8988T (cell line): ENCODE measurements at regions not wholly inside any gene's neighbourhood (a gene's known extent, or its start where the extent isn't known, plus 50 kb on each side); places are given as distances from the start of the nearest gene placed in this dataset.

Experiments used
- DNase-seq: peaks from one replicate; pipeline ENCODE4 v3.0.0; 2011

DNA sequence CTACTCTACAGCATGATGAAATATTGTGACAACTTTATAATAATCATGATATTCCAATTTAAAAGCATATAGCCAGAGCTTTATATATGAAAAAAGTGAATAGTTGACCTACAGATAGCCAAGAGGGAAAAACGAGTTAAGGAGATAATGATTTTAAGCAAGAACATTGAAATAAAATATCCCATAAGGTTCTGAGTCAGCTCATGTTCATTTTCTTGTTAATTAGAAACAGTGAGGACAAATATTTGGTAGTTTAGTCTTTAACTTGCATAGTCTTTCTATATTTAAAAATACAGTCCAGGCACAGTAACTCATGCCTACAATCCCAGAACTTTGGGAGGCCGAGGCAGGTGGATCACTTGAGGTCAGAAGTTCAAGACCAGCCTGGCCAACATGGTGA lies 55.8 kb upstream of the CDH6 start:
- no peak for DNase-seq

- no peak for DNase-seq
Observed at GRCh38 chr5:31135542-31135941, 57.9 kb upstream of the CDH6 start.

- DNase-seq: no peak
Observed at GRCh38 chr5:31133488-31133887, 60.0 kb upstream of the CDH6 start.

GRCh38 chr5:31131381-31131891 lies 62.0 kb upstream of the CDH6 start:
- DNase-seq: no peak

GRCh38 chr5:31130676-31131075 lies 62.8 kb upstream of the CDH6 start:
- DNase-seq: no peak

DNA sequence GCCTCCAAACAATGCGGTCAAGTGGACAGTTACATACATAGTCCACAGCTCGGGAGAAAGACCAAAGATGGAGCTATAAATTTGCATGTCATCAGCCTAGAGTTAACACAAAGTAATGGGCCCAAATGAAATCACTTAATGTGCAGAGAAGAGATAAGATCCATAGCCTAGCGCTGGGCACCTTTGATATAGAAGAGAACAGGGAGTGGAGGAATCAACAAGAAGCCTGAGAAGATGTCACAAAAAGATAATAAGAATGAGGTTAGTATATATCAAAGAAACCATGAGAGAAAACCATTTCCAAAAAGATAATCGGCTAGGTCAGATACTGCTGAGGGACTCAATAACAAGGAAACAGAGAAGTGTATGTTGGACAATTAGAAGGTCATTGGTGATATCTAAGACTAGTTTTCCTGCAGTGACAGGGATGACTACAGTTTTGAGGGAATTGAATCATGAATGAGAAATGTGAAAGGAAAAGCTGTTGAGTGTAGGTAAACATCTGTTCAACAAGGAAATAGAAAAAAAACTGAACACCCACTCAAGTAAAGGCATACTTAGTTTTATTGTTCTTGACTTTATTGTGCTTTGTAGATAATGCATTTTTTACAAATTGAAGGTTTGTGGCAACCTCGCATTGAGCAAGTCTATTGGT lies 68.7 kb upstream of the CDH6 start:
- no peak for DNase-seq

GRCh38 chr5:31124026-31124425 lies 69.5 kb upstream of the CDH6 start:
- no peak for DNase-seq

GRCh38 chr5:31122998-31123951 lies 70.2 kb upstream of the CDH6 start:
- no peak for DNase-seq

GRCh38 chr5:31121224-31121623 lies 72.3 kb upstream of the CDH6 start:
- no peak for DNase-seq

GRCh38 chr5:31120642-31120948 lies 72.9 kb upstream of the CDH6 start:
- DNase-seq: no peak

- DNase-seq: no peak
Observed at GRCh38 chr5:31119938-31120641, 73.4 kb upstream of the CDH6 start.

GRCh38 chr5:31116466-31117031 lies 76.9 kb upstream of the CDH6 start:
- DNase-seq: no peak

GRCh38 chr5:31114817-31115216 lies 78.7 kb upstream of the CDH6 start:
- DNase-seq: no peak

- DNase-seq: no peak
Observed at GRCh38 chr5:31113666-31114350, 79.7 kb upstream of the CDH6 start.

GRCh38 chr5:31113101-31113500 lies 80.4 kb upstream of the CDH6 start:
- DNase-seq: no peak

DNA sequence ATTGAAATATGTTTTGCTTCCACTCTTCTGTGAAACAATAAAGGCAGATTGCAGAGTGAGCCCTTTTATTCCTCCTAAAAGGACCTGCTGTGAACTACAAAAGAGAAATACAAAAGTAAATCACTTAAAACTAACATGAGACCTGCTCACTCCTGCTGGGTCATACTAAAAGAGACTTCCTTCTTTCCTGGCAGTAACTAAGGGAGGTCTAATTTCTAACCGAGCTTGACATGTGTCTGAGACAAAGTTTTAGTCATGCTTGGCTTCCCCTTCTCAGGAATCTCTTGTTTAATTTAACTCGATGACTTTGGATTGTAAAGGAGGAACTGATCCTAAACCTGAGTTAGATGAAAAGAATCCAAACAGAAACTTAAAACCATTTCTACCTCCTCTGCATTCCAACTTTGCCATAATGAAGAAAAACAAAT lies 86.4 kb upstream of the CDH6 start:
- DNase-seq: no peak

- no peak for DNase-seq
Observed at GRCh38 chr5:31106691-31107090, 86.8 kb upstream of the CDH6 start.

DNA sequence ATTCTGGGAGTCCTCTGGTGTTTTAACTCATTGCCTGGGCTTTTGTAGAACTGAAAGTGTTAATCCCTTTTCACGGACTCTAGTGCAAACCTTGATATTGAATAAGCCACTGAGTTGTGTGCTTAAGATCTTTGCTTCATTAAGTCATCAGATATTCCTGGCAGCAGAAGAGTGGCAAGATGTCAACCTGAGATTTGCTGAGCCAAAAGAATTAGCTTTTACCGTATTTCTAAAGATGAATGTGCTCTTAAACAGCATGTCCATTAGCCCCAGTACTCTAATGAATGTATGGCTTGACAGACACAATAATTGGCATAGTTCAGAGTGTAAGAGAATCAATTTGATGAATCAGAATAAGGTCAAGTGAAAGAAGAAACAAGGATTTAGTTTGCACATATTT lies 87.2 kb upstream of the CDH6 start:
- no peak for DNase-seq

DNA sequence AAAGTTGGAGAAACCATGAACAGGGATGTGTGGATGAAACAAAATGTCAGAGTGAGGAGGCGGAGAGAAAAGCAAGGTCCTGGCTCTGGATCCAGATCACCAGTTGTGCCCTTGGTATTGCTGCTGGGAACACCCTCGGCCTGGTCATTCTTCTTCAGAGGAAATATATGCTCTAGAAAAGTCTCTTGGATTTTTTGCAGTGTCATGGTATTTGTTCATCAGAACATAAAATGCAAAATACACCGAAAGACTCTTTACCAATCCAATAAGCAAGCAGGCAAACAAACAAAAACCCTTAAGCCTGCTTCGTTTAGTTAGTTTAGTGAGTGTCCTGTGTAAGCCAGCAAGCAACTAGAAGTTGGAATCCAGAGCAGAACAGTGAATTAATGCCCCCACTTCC lies 88.7 kb upstream of the CDH6 start:
- no peak for DNase-seq

DNA sequence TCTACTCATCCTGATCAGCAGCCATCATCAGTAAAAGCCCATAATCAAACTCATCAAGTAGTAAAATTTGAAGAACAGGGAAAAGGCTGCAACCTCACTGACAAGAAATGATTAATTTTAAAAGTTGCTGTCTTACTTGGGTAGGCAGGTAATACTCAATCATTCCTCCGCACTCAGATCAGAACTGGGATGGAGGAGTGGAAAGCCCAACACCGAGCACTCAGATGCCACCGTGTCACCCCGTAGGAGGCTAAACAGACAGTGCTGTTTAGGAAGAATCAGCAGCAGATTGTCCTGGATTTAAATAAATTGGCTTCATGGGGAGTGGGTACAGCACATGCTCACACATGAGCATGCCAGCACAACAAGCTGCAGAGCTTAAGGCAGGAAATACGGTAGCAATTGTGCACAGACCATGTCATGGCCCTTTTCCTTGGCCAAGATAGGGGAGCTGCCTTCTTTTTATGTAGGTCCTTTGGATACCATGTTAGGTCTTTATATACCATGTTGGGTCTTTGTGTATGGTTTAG lies 92.6 kb upstream of the CDH6 start:
- no peak for DNase-seq

DNA sequence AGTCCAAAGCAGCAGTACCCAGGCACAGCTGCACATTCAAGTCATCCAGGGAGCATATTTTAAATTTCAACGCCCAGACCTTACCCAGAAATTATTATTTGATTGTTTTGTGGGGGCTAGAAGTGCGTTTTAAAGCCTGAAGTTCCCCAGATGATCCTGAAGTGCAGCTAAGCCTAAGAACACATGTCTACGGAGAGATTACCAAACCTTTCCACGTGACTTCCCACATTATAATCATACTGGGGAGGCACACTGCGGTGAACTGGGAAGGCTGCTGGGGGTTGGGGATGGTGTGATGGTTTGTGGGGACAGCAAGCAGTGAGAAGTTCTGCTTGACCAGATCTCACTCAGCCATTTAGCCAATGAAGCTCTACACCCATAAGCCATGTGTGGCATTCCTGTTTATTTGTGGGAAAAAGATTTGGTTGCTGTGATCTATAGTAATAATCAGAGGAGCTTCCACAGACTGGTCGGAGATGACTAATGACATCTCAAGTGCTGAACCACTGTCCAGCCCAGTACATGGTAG lies 93.4 kb upstream of the CDH6 start:
- DNase-seq: no peak

GRCh38 chr5:31098811-31099210 lies 94.7 kb upstream of the CDH6 start:
- no peak for DNase-seq
